SK-N-SH (cell line): ENCODE measurements at regions not wholly inside any gene's neighbourhood (a gene's known extent, or its start where the extent isn't known, plus 50 kb on each side); places are given as distances from the start of the nearest gene placed in this dataset.
"Not testable (repeated sequence)": the region's sequence is repeated elsewhere in the genome, so short reads cannot be mapped to it uniquely, and the experiment has no call there.

Experiments
- EZH2phosphoT487 ChIP-seq: fragments of 200-600 bp; sonication (generic); IDR thresholded peaks from 2 replicates; pipeline ENCODE4 v1.6.1; 2017; ENCODE audit warnings: low read depth, mixed run types, mild to moderate bottlenecking, antibody characterized with exemption, moderate library complexity, borderline replicate concordance
- POLR2AphosphoS5 ChIP-seq: IDR thresholded peaks from 2 replicates; pipeline ENCODE4 v1.6.1; 2012; ENCODE audit warnings: low read depth, low read length
- SIN3A ChIP-seq: IDR thresholded peaks from 2 replicates; pipeline ENCODE4 v1.6.1; 2012; ENCODE audit warnings: low read depth, mild to moderate bottlenecking, low read length, moderate library complexity, borderline replicate concordance
- TCF12 ChIP-seq: IDR thresholded peaks from 2 replicates; pipeline ENCODE4 v1.4.0; 2012
- TF ChIP-seq, protein P1 (sequence below): fragments of 200-600 bp; sonication (generic); IDR thresholded peaks from 2 replicates; pipeline ENCODE4 v1.6.1; 2017; ENCODE audit warnings: antibody characterized with exemption, mild to moderate bottlenecking, moderate library complexity
- TF ChIP-seq, protein P2 (sequence below): IDR thresholded peaks from 2 replicates; pipeline ENCODE4; 2012
- TF ChIP-seq, protein P3 (sequence below): IDR thresholded peaks from 2 replicates; pipeline ENCODE4 v1.4.0; 2012; ENCODE audit warnings: low read depth
- TF ChIP-seq, protein P4 (sequence below): IDR thresholded peaks from 2 replicates; pipeline ENCODE4 v1.6.1; 2012; ENCODE audit warnings: mild to moderate bottlenecking, low read depth, low read length, moderate library complexity

DNA sequence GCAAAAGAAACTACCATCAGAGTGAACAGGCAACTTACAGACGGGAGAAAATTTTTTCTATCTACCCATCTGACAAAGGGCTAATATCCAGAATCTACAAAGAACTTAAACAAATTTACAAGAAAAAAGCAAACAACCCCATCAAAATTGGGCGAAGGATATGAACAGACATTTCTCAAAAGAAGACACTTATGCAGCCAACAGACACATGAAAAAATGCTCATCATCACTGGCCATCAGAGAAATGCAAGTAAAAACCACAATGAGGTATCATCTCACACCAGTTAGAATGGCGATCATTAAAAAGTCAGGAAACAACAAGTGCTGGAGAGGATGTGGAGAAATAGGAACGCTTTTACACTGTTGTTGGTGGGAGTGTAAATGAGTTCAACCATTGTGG, 206.6 kb upstream of the HTR1E start:
- TF ChIP-seq, protein P1, sequence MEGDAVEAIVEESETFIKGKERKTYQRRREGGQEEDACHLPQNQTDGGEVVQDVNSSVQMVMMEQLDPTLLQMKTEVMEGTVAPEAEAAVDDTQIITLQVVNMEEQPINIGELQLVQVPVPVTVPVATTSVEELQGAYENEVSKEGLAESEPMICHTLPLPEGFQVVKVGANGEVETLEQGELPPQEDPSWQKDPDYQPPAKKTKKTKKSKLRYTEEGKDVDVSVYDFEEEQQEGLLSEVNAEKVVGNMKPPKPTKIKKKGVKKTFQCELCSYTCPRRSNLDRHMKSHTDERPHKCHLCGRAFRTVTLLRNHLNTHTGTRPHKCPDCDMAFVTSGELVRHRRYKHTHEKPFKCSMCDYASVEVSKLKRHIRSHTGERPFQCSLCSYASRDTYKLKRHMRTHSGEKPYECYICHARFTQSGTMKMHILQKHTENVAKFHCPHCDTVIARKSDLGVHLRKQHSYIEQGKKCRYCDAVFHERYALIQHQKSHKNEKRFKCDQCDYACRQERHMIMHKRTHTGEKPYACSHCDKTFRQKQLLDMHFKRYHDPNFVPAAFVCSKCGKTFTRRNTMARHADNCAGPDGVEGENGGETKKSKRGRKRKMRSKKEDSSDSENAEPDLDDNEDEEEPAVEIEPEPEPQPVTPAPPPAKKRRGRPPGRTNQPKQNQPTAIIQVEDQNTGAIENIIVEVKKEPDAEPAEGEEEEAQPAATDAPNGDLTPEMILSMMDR = not testable (repeated sequence)
- not testable (repeated sequence) for TF ChIP-seq SIN3A, TCF12, POLR2AphosphoS5, EZH2phosphoT487
- TF ChIP-seq, protein P2, sequence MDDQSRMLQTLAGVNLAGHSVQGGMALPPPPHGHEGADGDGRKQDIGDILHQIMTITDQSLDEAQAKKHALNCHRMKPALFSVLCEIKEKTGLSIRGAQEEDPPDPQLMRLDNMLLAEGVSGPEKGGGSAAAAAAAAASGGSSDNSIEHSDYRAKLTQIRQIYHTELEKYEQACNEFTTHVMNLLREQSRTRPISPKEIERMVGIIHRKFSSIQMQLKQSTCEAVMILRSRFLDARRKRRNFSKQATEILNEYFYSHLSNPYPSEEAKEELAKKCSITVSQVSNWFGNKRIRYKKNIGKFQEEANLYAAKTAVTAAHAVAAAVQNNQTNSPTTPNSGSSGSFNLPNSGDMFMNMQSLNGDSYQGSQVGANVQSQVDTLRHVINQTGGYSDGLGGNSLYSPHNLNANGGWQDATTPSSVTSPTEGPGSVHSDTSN = not testable (repeated sequence)
- TF ChIP-seq, protein P3, sequence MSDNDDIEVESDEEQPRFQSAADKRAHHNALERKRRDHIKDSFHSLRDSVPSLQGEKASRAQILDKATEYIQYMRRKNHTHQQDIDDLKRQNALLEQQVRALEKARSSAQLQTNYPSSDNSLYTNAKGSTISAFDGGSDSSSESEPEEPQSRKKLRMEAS = not testable (repeated sequence)
- TF ChIP-seq, protein P4, sequence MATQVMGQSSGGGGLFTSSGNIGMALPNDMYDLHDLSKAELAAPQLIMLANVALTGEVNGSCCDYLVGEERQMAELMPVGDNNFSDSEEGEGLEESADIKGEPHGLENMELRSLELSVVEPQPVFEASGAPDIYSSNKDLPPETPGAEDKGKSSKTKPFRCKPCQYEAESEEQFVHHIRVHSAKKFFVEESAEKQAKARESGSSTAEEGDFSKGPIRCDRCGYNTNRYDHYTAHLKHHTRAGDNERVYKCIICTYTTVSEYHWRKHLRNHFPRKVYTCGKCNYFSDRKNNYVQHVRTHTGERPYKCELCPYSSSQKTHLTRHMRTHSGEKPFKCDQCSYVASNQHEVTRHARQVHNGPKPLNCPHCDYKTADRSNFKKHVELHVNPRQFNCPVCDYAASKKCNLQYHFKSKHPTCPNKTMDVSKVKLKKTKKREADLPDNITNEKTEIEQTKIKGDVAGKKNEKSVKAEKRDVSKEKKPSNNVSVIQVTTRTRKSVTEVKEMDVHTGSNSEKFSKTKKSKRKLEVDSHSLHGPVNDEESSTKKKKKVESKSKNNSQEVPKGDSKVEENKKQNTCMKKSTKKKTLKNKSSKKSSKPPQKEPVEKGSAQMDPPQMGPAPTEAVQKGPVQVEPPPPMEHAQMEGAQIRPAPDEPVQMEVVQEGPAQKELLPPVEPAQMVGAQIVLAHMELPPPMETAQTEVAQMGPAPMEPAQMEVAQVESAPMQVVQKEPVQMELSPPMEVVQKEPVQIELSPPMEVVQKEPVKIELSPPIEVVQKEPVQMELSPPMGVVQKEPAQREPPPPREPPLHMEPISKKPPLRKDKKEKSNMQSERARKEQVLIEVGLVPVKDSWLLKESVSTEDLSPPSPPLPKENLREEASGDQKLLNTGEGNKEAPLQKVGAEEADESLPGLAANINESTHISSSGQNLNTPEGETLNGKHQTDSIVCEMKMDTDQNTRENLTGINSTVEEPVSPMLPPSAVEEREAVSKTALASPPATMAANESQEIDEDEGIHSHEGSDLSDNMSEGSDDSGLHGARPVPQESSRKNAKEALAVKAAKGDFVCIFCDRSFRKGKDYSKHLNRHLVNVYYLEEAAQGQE = not testable (repeated sequence)
